ENCODE measurements at regions not wholly inside any gene's neighbourhood (a gene's known extent, or its start where the extent isn't known, plus 50 kb on each side); places are given as distances from the start of the nearest gene placed in this dataset.
A peak's percentile ranks its signal among the peaks of the same experiment; 100 is the strongest.

GRCh38 chr13:47459512-47459911 is 541.6 kb downstream of the SUCLA2 start:
- TF ChIP-seq CTCF (IDR thresholded peaks at IDR 0.05; ENCODE audit: insufficient read depth, low read depth, low read length), result peak; percentile 19
- no peak for TF ChIP-seq EZH2 (IDR thresholded peaks at IDR 0.05; ENCODE audit: insufficient read depth, low read length)

Data from astrocyte (in vitro differentiated cells and primary cell).